GM21737 (cell line): ENCODE measurements at regions not wholly inside any gene's neighbourhood (a gene's known extent, or its start where the extent isn't known, plus 50 kb on each side); places are given as distances from the start of the nearest gene placed in this dataset.

ENCODE experiments used
- ATAC-seq: cut with Tn5 transposase; IDR thresholded peaks from one replicate; pipeline ENCODE4 v1.9.1; 2021; ENCODE audit warnings: mild to moderate bottlenecking, moderate library complexity; ENCODE audit not compliant: unreplicated experiment

DNA sequence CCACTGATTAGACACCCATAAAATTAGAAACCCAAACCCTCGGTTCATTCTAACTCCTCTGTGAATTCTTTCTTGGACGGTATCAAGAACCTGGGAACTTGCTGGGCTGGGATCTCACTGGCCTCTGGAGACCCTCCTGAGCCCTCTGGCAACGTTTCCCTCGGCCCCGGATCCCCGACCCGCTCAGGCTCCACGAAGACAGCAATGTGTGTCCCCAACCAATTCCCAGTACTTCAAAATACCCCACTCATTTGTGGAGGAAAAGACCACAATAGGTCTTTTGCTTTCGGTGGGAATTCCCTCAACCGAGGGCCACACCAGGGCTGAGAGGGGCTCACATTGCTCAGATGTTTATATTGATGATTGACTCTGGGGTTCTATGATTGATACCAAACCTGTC lies 117.9 kb upstream of the PRR20G start:
- no peak for ATAC-seq

GRCh38 chr3:127405010-127405598 lies 117.3 kb upstream of the PRR20G start:
- no peak for ATAC-seq

DNA sequence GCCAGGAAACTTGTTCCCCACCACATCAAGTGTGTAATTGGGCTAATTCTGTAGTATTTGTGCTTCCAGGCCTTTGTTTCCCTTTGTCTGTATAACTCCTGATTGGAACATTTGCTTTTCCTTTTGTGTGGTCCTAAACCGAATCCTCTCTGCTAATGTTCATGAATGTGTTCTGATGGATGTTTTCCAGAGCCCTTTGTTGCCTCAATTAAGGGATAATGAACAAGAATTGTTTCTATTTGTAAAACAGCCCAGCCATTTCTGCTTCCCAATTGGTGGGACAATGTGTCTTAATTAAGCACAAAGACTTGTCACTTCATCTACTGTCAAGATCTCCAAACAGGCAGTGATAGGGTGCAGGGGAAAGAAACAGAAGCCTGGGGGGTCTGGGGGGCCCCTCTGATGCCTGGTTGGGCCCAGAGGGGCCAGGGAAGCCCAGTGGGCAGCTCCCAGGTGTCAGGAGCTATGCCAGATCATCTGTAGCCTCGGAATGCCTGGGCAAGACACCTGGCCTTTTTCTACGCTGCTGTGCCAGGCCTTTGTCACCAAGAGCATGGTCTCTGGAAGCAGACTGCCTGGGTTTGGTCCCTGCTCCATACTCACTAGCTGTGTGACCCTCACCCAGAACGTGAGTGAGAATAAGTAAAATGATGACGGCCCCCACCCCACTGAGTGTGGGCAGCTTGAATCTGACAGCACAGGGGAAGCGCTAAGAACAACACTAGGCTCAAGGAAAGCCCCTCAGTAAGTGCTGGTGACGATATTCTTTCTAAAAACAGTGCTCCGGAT lies 116.6 kb upstream of the PRR20G start:
- ATAC-seq = no peak

DNA sequence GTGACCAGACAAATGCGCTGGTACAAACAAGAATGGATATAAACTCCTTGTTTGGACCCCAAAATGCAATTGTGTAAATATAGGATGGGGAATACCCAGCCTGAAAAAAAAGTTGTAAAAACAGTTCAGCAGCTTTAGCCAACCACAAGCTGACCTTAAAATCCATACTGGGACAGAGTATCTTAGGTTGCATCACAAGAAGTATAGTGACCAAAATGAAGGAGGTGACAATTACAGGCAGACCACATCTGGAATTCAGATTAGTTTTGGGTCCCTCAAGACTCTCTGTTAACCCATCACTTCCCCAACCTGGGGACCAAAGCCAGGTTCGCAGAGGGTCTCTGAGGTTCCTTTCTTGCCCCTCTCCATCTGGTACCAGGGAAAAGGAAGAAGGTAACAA lies 115.9 kb upstream of the PRR20G start:
- no peak for ATAC-seq

DNA sequence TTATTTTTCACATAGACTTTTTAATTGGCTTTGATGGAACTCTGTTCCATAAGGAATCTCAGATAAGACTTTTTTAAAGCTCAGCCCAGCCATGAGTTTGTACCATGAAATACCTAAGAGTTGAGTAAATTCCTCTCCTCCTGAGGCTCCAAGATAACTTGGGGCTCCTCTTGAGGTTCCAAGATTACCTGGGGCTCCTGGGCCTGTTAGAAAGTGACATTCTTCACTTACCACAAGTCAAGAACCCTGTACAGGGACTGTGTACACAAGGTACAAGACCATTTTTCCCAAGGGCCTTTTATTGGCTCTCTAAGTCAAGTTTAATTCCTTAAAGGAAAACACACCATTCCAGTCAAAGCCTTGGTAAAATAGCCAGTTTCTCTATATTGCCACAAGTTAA lies 111.3 kb upstream of the PRR20G start:
- no peak for ATAC-seq

GRCh38 chr3:127396473-127396872 lies 108.6 kb upstream of the PRR20G start:
- ATAC-seq = no peak

DNA sequence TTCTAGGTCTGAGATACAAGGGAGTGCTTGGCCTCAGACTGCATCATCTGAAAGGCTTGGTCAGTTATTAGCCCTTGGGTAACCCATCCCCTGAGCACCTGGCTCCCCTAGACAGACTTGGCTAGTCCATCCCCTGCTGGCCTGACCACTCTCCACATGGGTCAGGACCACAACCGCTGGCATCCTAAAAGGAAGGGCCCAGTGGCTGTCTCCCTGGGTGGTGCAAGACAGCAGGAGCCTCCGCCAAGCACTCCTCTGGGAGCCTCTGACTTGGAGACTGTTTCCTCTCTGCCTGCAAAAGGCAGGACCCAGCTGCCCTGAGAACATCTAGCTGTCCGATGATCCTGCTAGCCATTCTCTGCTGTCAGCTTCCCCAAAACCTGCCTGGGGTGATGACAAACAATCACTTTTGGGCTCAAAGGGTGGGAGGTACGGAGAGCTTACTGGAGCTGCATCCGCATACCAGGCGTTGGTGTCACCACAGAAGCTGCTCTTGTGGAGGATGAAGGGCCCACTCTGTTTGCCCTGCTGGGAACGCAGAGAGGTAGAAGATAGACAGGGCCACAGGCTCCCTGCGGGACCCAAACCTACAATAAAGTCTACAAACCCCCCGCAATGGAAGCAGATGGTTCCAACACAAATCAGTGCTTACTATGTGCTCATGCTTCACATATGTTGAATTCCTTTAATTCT lies 108.0 kb upstream of the PRR20G start:
- no peak for ATAC-seq

DNA sequence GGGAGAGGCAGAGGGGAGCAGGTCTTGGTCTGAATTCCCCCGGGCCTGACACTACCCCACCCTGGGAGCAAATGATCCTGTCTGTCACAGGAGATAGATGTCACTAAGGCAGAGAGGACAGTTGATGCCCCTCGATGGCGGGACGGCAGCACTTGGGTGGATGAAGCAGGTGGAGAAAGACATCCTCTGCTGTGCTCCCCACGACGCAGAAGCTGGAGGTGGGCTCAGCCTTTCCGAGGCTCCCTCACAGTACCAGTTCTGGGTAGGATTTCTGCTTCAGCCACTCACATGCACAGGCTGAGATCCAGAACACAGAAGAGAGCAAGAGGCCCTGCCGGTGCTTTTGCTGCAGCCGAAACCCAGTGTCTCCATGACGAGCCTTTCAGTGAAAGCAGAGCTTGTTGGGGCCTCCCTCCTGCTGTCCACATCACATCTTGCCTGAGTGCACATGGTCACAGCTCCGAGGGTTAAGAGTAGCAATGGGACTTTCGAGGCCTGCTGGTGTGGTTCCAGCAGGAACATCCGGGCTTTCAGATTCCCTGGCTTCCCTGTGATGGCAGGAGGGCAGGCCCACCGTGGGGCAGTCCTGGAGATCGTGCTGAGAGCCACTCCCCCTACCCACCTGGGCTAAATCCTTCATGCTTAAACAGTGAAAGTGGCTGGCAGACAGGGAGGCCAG lies 107.3 kb upstream of the PRR20G start:
- ATAC-seq = no peak

GRCh38 chr3:127394031-127394430 lies 106.2 kb upstream of the PRR20G start:
- no peak for ATAC-seq

GRCh38 chr3:127393131-127393820 lies 105.4 kb upstream of the PRR20G start:
- ATAC-seq = no peak

GRCh38 chr3:127392156-127392490 lies 104.3 kb upstream of the PRR20G start:
- no peak for ATAC-seq

GRCh38 chr3:127391436-127392155 lies 103.8 kb upstream of the PRR20G start:
- no peak for ATAC-seq

GRCh38 chr3:127390365-127391025 lies 102.6 kb upstream of the PRR20G start:
- no peak for ATAC-seq

- ATAC-seq = no peak
Measured at GRCh38 chr3:127389913-127390312, 102.1 kb upstream of the PRR20G start.

DNA sequence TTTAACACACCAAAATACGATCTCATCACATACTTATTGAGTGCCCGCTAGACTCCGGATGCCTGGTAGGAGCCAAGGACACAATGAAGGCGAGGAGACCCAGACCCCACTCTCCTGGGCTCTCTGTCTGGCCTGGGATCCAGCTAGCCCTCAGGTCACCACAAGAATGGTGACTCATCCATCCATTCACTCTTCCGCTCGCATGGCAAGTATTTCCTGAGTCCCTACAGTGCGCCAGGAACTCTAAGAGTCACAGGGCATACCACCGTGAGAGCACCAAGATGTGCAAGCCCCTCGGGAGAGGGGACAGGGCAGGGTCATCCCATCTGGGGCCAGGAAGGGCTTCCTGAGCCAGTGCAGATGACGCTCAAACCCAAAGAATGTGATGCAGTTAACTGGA lies 101.6 kb upstream of the PRR20G start:
- no peak for ATAC-seq

DNA sequence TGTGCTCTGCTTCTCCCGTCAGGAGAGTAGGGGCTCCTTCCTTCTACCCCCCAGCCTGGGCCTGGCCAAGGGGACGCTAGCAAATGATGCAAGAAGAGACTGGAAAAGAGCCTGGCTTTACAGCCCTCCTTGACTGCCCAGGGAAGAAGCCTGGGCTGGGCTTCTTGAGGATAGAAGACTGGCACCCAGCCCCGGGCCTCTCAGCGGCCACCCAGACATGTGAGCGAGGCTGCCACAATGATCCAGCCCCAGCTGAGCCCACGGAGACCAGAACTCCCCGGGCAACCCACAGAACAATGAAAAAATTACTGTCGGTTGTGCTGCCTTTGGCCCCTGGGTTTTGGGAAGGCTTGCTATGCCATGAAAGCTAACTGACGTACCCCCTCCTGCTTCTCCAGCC lies 100.6 kb upstream of the PRR20G start:
- no peak for ATAC-seq

- ATAC-seq = no peak
Measured at GRCh38 chr3:127387556-127388153, 99.8 kb upstream of the PRR20G start.

DNA sequence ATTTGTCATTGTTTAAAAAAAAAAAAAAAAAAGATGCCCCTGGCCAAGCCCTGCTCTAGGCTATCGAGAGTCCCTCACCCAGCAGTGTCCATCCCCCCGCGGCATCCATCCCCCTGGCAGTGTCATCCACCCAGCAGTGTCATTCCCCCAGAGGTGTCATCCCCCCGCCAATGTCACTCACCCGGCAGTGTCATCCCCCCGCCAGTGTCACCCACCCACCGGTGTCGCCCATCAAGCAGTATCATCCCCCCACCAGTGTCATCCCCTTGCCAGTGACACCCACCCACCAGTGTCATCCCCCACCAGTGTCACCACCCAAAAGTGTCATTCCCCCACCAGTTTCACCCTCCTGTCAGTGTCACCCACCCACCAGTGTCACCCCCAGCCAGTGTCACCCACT lies 99.3 kb upstream of the PRR20G start:
- ATAC-seq = no peak

GRCh38 chr3:127386490-127386889 lies 98.6 kb upstream of the PRR20G start:
- no peak for ATAC-seq

GRCh38 chr3:127385540-127385870 lies 97.7 kb upstream of the PRR20G start:
- no peak for ATAC-seq
